Panc1 (cell line): ENCODE measurements at regions not wholly inside any gene's neighbourhood (a gene's known extent, or its start where the extent isn't known, plus 50 kb on each side); places are given as distances from the start of the nearest gene placed in this dataset.

Experiments used
- ATAC-seq: fragments of 200-7000 bp; cut with Tn5 transposase; 2 replicates; pipeline ENCODE4 v1.9.1; 2020; ENCODE audit warnings: mild to moderate bottlenecking, moderate library complexity
- BruUV-seq: library from RNA; stranded (reverse); fragments of 400-500 nt; replicated peaks from 2 replicates; lab custom pipeline; 2021; lab: Mats Ljungman, UMichigan
- CTCF ChIA-PET: fragments of 300-600 bp; sonication (Branson Sonifier 250); formaldehyde crosslinking; loops from one replicate; lab custom pipeline; 2022; ENCODE audit warnings: antibody characterized with exemption; lab: Charles Lee
- POLR2A ChIA-PET: fragments of 300-600 bp; sonication (Branson Sonifier 250); formaldehyde crosslinking; loops from one replicate; lab custom pipeline; 2022; ENCODE audit warnings: antibody characterized with exemption; lab: Charles Lee
- DNase-seq: peaks from one replicate; pipeline ENCODE4 v3.0.0-alpha.2; 2010; ENCODE audit warnings: low read depth, low spot score
- H3K27ac ChIP-seq: 2 replicates; pipeline ENCODE4 v1.5.1; 2011; ENCODE audit warnings: mild to moderate bottlenecking, low read length, inconsistent platforms
- H3K27me3 ChIP-seq: fragments of 200-500 bp; sonication (Bioruptor generic); 2 replicates; pipeline ENCODE4 v1.6.0; 2014; ENCODE audit warnings: low read length, inconsistent platforms; ENCODE audit not compliant: control insufficient read depth, insufficient read depth
- H3K36me3 ChIP-seq: fragments of 200-500 bp; sonication (Bioruptor generic); 2 replicates; pipeline ENCODE4 v1.5.1; 2014; ENCODE audit warnings: inconsistent platforms, mild to moderate bottlenecking, low read length, moderate library complexity; ENCODE audit not compliant: control insufficient read depth, insufficient read depth
- H3K4me1 ChIP-seq: 2 replicates; pipeline ENCODE4 v1.5.1; 2011; ENCODE audit warnings: inconsistent platforms, mild to moderate bottlenecking, low read length, moderate library complexity; ENCODE audit not compliant: control insufficient read depth, insufficient read depth
- H3K4me3 ChIP-seq, 2 experiments: 2 replicates each; pipeline ENCODE4 v1.5.1; 2011 to 2012; ENCODE audit warnings: low read depth in 2 of 2, low read length in 2 of 2, mild to moderate bottlenecking in 2 of 2, inconsistent platforms in 1 of 2, moderate library complexity in 1 of 2
- H3K9me3 ChIP-seq: fragments of 200-500 bp; sonication (Bioruptor generic); 2 replicates; pipeline ENCODE4 v1.5.1; 2014; ENCODE audit warnings: low read depth, mild to moderate bottlenecking, inconsistent platforms, low read length, moderate library complexity; ENCODE audit not compliant: control insufficient read depth, insufficient read depth
- POLR2AphosphoS5 ChIP-seq: IDR thresholded peaks from 2 replicates; pipeline ENCODE4 v1.6.1; 2012; ENCODE audit warnings: mild to moderate bottlenecking, low read depth, low read length, moderate library complexity
- REST ChIP-seq, 2 experiments: IDR thresholded peaks; 2 replicates each; pipeline ENCODE4 v1.6.1; 2011 to 2012; ENCODE audit warnings: low read depth in 2 of 2, control low read depth in 1 of 2, low read length in 1 of 2, mild to moderate bottlenecking in 1 of 2, moderate library complexity in 1 of 2; ENCODE audit not compliant: insufficient read depth in 1 of 2
- SIN3A ChIP-seq: IDR thresholded peaks from 2 replicates; pipeline ENCODE4 v1.6.1; 2012; ENCODE audit warnings: low read depth, mild to moderate bottlenecking, low read length, moderate library complexity, borderline replicate concordance; ENCODE audit not compliant: insufficient read depth
- TCF7L2 ChIP-seq: IDR thresholded peaks from 2 replicates; pipeline ENCODE4 v1.6.1; 2011; ENCODE audit warnings: mild to moderate bottlenecking, low read depth, low read length, inconsistent platforms
- in situ Hi-C: cut with HindIII; loops from 2 replicates; pipeline ENCODE4 v1.10.0; 2016; ENCODE audit warnings: low sequenced_read_pairs, low pct_unique_long_range_greater_than_20kb
- intact Hi-C: fragments of 100-400 bp; cut with micrococcal nuclease; formaldehyde crosslinking; loops from one replicate; pipeline ENCODE4 v1.10.0; 2022; ENCODE audit not compliant: unreplicated experiment
- TF ChIP-seq, protein P1 (sequence below): fragments of 450-650 bp; IDR thresholded peaks from 2 replicates; pipeline ENCODE4 v1.5.1; 2017; ENCODE audit warnings: mild to moderate bottlenecking

- POLR2A ChIA-PET: no interaction called here
- no peaks in the 10 kb centered on the region for H3K4me1 ChIP-seq
- TF ChIP-seq SIN3A (no peak), TCF7L2 (no peak), POLR2AphosphoS5 (no peak), REST (IDR thresholded peaks at IDR 0.05; ENCODE audit: insufficient read depth in 1 of 2, low read depth in 2 of 2, low read length in 1 of 2) (no peak)
- TF ChIP-seq, protein P1, sequence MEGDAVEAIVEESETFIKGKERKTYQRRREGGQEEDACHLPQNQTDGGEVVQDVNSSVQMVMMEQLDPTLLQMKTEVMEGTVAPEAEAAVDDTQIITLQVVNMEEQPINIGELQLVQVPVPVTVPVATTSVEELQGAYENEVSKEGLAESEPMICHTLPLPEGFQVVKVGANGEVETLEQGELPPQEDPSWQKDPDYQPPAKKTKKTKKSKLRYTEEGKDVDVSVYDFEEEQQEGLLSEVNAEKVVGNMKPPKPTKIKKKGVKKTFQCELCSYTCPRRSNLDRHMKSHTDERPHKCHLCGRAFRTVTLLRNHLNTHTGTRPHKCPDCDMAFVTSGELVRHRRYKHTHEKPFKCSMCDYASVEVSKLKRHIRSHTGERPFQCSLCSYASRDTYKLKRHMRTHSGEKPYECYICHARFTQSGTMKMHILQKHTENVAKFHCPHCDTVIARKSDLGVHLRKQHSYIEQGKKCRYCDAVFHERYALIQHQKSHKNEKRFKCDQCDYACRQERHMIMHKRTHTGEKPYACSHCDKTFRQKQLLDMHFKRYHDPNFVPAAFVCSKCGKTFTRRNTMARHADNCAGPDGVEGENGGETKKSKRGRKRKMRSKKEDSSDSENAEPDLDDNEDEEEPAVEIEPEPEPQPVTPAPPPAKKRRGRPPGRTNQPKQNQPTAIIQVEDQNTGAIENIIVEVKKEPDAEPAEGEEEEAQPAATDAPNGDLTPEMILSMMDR: no peak
- H3K36me3 ChIP-seq: no peaks in the 10 kb centered on the region
- H3K27ac ChIP-seq: no peak overlapping the region
- intact Hi-C loops (no loop called here), in situ Hi-C loops (no loop called here)
- no TSS peak for BruUV-seq
- CTCF ChIA-PET: no interaction called here
- H3K4me3 ChIP-seq: no peak overlapping the region
- no peaks in the 10 kb centered on the region for H3K9me3 ChIP-seq
- H3K27me3 ChIP-seq: no peaks in the 10 kb centered on the region
- ATAC-seq (no peak), DNase-seq (no peak)
These were observed 259.6 kb upstream of the SLITRK3 start for GRCh38 chr3:165455793-165456192.

GRCh38 chr3:165455360-165455759 is 259.2 kb upstream of the SLITRK3 start:
- no peaks in the 10 kb centered on the region for H3K4me1 ChIP-seq
- CTCF ChIA-PET: no interaction called here
- in situ Hi-C loops: no loop called here
- H3K4me3 ChIP-seq: no peak overlapping the region
- POLR2A ChIA-PET: no interaction called here
- no peaks in the 10 kb centered on the region for H3K36me3 ChIP-seq
- no peak for DNase-seq
- no peak for TF ChIP-seq REST (IDR thresholded peaks at IDR 0.05; ENCODE audit: insufficient read depth in 1 of 2, low read depth in 2 of 2, low read length in 1 of 2)
- no peak for TF ChIP-seq POLR2AphosphoS5
- TF ChIP-seq TCF7L2: no peak
- TF ChIP-seq SIN3A: no peak
- TF ChIP-seq, protein P1: no peak
- no peaks in the 10 kb centered on the region for H3K27me3 ChIP-seq
- intact Hi-C loops: no loop called here
- no peak overlapping the region for H3K27ac ChIP-seq
- BruUV-seq: no TSS peak
- H3K9me3 ChIP-seq: no peaks in the 10 kb centered on the region
- ATAC-seq: no peak
